ENCODE measurements at regions not wholly inside any gene's neighbourhood (a gene's known extent, or its start where the extent isn't known, plus 50 kb on each side); places are given as distances from the start of the nearest gene placed in this dataset.

GRCh38 chr20:48390981-48391380 is 436.8 kb downstream of the PREX1 start:
- TF ChIP-seq SUZ12 (IDR thresholded peaks at IDR 0.05; ENCODE audit: extremely low read depth, insufficient read depth, insufficient read length) (no peak), ZNF274 (IDR thresholded peaks at IDR 0.05; ENCODE audit: low read depth, low read length) (no peak), YY1 (IDR thresholded peaks at IDR 0.05; ENCODE audit: insufficient read depth, insufficient read length) (no peak)
